KBM-7 (cell line): ENCODE measurements at regions not wholly inside any gene's neighbourhood (a gene's known extent, or its start where the extent isn't known, plus 50 kb on each side); places are given as distances from the start of the nearest gene placed in this dataset.
A peak's percentile ranks its signal among the peaks of the same experiment; 100 is the strongest.

Experiments used
- DNase-seq: peaks from one replicate; pipeline ENCODE4 v3.0.0-alpha.2; 2015
- in situ Hi-C: fragments of 300-500 bp; cut with MboI; formaldehyde crosslinking; loops from 2 replicates; pipeline ENCODE4 v1.14.3; 2020; ENCODE audit warnings: low sequenced_read_pairs, low pct_unique_long_range_greater_than_20kb, mixed read lengths

GRCh38 chr12:125389061-125389697 lies 323.9 kb downstream of the AACS start:
- DNase-seq = no peak
- in situ Hi-C loops = no loop called here

GRCh38 chr12:125393569-125393968 lies 328.3 kb downstream of the AACS start:
- in situ Hi-C loops = no loop called here
- DNase-seq = no peak

- in situ Hi-C loops = no loop called here
- no peak for DNase-seq
Measured at GRCh38 chr12:125395583-125396215, 330.5 kb downstream of the AACS start.

GRCh38 chr12:125399489-125399888 lies 334.3 kb downstream of the AACS start:
- DNase-seq = no peak
- in situ Hi-C loops = no loop called here

- in situ Hi-C loops = no loop called here
Measured at GRCh38 chr12:125402874-125403789, 337.9 kb downstream of the AACS start.

GRCh38 chr12:125403843-125404242 lies 338.6 kb downstream of the AACS start:
- in situ Hi-C loops = no loop called here

More at GRCh38 chr12:125402874-125403789, 337.9 kb downstream of the AACS start:
- DNase-seq = peak; percentile 71

GRCh38 chr12:125406131-125406530 lies 340.9 kb downstream of the AACS start:
- in situ Hi-C loops = no loop called here
- DNase-seq = no peak

More at GRCh38 chr12:125403843-125404242, 338.6 kb downstream of the AACS start:
- no peak for DNase-seq

- in situ Hi-C loops = no loop called here
- no peak for DNase-seq
Measured at GRCh38 chr12:125408718-125409117, 343.5 kb downstream of the AACS start.

- DNase-seq = no peak
- in situ Hi-C loops = no loop called here
Measured at GRCh38 chr12:125412506-125412905, 347.3 kb downstream of the AACS start.

- in situ Hi-C loops = no loop called here
- no peak for DNase-seq
Measured at GRCh38 chr12:125417446-125417845, 352.2 kb downstream of the AACS start.

GRCh38 chr12:125418902-125419564 lies 353.8 kb downstream of the AACS start:
- in situ Hi-C loops = no loop called here
- no peak for DNase-seq

GRCh38 chr12:125424909-125425308 lies 359.7 kb downstream of the AACS start:
- no peak for DNase-seq
- in situ Hi-C loops = no loop called here

GRCh38 chr12:125431516-125431915 lies 366.3 kb downstream of the AACS start:
- in situ Hi-C loops = no loop called here
- DNase-seq = no peak

GRCh38 chr12:125434131-125434530 lies 368.9 kb downstream of the AACS start:
- in situ Hi-C loops = no loop called here
- DNase-seq = no peak

GRCh38 chr12:125434936-125435443 lies 369.8 kb downstream of the AACS start:
- DNase-seq = no peak
- in situ Hi-C loops = no loop called here

GRCh38 chr12:125435871-125436270 lies 370.6 kb downstream of the AACS start:
- in situ Hi-C loops = no loop called here
- no peak for DNase-seq

GRCh38 chr12:125436686-125437085 lies 371.5 kb downstream of the AACS start:
- DNase-seq = no peak
- in situ Hi-C loops = no loop called here

- no peak for DNase-seq
- in situ Hi-C loops = no loop called here
Measured at GRCh38 chr12:125440399-125440798, 375.2 kb downstream of the AACS start.

GRCh38 chr12:125443341-125443740 lies 378.1 kb downstream of the AACS start:
- in situ Hi-C loops = no loop called here

More at GRCh38 chr12:125443341-125443740, 378.1 kb downstream of the AACS start:
- DNase-seq = no peak
